ENCODE measurements at regions not wholly inside any gene's neighbourhood (a gene's known extent, or its start where the extent isn't known, plus 50 kb on each side); places are given as distances from the start of the nearest gene placed in this dataset.

GRCh38 chr12:16437926-16438325 is 90.5 kb downstream of the MGST1 start:
- TF ChIP-seq CTCF (conservative IDR thresholded peaks at IDR 0.05 in 1 of 2, IDR thresholded peaks at IDR 0.05 in 1 of 2; ENCODE audit: low read depth in 1 of 2, low read length in 2 of 2): no peak
- no peak for TF ChIP-seq EZH2 (IDR thresholded peaks at IDR 0.05; ENCODE audit: low read length, missing control alignments)
